OCI-LY3 (cell line): ENCODE measurements at regions not wholly inside any gene's neighbourhood (a gene's known extent, or its start where the extent isn't known, plus 50 kb on each side); places are given as distances from the start of the nearest gene placed in this dataset.

Experiments used
- EZH2phosphoT487 ChIP-seq: fragments of 200-600 bp; shearing (Covaris generic); IDR thresholded peaks from 2 replicates; pipeline ENCODE4 v1.6.1; 2018; ENCODE audit warnings: antibody characterized with exemption, mixed run types, low read depth
- TF ChIP-seq, protein P1 (sequence below): fragments of 200-600, 300-600 bp; sonication (generic); IDR thresholded peaks from 2 replicates; pipeline ENCODE4 v1.5.1; 2014; ENCODE audit warnings: antibody characterized with exemption, low read length, low read depth

DNA sequence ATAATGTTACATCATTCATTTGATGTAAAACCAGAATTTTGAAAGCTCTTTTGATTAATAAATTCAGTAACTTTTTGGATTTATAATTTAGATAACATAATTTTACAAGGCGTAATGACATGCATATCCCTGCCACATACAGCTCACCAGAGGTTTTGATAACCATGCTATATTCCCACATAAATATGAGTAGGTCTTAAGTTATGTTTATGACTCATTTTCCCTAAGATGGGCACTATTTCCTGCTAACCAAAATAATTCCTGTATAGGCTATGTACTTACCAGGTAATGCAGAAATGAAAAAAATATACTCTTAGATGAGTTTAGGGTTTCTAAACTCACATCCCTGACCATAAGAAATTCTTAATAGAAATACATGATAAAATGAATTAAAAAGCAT, 93.9 kb upstream of the EDIL3 start:
- TF ChIP-seq, protein P1, sequence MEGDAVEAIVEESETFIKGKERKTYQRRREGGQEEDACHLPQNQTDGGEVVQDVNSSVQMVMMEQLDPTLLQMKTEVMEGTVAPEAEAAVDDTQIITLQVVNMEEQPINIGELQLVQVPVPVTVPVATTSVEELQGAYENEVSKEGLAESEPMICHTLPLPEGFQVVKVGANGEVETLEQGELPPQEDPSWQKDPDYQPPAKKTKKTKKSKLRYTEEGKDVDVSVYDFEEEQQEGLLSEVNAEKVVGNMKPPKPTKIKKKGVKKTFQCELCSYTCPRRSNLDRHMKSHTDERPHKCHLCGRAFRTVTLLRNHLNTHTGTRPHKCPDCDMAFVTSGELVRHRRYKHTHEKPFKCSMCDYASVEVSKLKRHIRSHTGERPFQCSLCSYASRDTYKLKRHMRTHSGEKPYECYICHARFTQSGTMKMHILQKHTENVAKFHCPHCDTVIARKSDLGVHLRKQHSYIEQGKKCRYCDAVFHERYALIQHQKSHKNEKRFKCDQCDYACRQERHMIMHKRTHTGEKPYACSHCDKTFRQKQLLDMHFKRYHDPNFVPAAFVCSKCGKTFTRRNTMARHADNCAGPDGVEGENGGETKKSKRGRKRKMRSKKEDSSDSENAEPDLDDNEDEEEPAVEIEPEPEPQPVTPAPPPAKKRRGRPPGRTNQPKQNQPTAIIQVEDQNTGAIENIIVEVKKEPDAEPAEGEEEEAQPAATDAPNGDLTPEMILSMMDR = no peak
- TF ChIP-seq EZH2phosphoT487 = no peak
